GM18867 (cell line): ENCODE measurements at regions not wholly inside any gene's neighbourhood (a gene's known extent, or its start where the extent isn't known, plus 50 kb on each side); places are given as distances from the start of the nearest gene placed in this dataset.
"Not testable (repeated sequence)": the region's sequence is repeated elsewhere in the genome, so short reads cannot be mapped to it uniquely, and the experiment has no call there.

Source experiments
- ATAC-seq: cut with Tn5 transposase; IDR thresholded peaks from one replicate; pipeline ENCODE4 v1.9.1; 2021; ENCODE audit warnings: mild to moderate bottlenecking, moderate library complexity; ENCODE audit not compliant: unreplicated experiment

DNA sequence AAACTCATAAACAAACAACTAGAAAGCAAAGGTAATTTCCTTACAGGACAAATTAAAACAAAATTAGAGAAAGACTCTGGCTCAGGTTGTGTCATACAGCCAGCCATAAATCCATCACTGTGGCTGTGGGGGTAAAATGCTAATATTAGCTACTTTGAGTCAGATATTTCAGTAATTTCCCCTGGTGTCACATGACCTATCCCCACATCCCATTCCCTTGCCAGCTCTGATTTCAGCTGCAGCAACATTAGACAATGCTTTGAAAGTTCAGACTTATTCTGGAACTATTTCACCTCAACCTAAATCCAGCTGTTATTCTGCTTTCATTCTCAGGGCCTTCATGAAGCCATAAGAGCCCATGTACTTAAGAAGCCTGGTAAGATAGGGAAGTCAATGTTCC lies 55.3 kb downstream of the RPL10L start:
- no peak for ATAC-seq

DNA sequence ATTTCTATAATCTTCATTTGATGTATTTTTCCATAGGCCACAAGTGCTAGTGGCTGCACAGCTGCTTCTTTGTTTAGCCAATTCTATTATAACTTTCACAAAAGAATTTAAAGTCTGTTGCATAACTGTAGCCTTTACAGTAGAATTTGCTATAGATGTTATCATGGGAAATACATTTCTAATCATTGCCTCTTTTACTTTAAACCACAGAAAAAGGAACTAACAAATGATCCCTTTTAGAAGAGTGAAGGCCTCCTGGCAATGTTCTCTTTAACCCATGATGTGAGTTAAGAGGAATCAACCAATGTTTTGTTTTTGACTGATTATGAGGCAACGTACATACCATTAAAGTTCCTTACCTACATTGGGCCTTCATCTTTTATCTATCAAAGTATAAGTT lies 68.8 kb downstream of the RPL10L start:
- no peak for ATAC-seq

DNA sequence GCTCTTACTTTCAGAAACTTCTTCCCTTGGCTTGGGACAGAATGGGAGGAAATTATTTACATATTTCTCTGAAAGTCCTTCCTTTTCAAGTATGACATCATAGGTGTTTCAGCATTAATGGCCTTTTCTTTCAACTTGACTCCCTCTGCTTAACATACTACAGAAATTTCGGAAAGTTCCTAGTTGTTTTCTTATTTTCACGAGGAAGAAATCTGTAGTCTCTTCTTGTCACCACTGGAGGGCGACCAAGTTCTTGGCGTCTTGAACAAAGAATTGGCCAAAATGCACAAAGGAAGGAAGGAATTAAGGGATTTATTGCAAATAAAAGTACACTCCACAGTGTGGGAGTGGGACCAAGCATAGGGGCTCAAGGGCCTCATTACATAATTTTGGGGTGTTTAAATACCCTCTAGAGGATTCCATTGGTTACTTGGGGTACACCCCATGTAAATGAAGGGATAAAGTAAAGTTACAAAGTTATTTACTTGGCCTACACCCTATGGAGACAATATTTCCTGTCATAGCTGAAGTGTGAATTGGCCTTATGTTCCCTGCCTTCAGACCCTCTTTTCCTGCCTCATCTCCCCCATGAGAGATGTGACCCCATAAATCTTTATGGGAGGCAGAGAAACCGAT lies 70.4 kb downstream of the RPL10L start:
- no peak for ATAC-seq

DNA sequence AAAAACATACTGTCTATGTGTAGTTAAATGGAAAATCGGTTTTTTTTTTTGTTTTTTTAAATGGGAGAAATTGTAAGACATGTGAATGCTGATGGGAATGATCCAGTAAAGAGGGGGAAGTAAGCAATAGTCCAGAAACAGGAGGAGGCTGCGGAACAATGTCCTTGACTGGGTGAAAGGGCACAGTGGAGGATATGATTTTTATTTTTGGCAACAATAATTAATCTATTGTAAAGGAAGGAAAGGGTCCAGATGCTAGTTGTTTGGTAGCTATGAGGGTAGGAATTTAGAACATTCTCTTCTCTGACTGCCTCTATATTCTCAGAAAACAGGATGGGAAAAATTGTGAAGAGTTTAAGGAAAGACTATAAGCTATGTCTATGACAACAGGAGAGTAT lies 76.6 kb downstream of the RPL10L start:
- no peak for ATAC-seq

DNA sequence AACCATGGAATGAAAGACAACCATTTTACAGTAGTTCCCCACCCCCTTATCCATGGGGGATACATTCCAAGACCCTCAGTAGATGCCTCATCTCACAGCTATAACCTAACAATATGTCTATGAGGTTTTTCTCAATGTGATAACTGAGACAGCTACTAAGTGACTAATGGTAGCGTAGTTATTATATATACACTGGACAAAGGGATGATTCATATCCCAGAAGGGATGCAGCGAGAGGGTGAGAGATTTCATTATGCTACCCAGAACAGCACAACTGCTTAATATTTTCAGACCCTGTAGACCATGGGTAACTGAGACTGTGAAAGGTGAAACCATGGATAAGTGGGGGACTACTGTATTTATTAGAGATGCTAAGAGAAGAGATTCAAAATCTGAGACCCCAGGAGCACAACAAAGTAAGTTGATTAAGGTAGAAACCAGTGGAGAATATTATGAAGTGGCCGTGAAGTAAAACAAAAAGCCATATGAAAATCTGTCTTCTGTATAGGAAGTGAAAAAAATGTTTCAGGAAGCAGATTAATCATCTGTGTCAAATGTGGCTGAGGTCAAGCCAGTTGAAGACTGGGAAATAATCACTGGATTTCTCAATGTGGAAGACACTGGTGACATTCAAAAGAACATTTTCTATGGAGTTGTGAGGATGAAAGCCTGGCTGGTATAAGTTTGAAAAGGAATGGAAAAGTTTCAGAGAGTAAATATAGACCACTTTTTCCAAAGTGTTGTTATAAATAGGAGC lies 77.2 kb downstream of the RPL10L start:
- no peak for ATAC-seq

DNA sequence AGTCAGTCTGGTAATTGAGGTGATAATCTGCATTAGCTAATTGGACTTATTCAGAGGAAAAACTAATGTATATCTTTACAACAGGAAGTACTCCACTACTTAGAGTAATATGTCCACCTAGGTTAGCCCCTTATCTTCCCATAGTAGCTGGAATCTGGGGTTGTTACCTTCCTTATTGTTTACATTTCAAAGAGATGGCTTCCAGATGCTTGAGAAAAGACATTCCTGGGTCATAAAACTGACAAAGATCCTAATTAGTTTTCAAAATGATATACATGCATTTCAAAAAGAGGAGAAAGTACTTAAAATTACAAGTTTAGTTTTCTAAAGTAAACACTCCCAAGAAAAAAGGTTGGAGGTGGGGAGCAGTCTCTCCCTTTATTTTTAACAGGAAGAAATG lies 78.1 kb downstream of the RPL10L start:
- ATAC-seq, result no peak

DNA sequence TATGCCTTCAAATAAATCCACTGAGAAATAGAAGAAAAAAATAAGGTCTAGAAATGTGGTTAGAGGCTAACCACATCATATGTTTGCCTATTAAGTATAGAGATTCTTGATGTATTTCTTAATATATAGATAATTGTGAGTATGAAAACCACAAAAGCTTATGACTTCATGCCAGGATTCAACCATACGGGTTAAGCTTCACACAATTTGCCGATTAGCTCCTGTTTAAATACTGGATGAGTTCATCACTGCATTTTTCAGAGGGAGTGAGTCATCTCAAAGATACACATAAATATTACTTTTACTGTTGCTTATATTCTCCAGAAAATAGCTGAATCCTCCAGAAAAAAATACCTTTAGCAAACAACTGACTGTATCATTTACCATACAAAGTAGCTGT lies 79.6 kb downstream of the RPL10L start:
- no peak for ATAC-seq

DNA sequence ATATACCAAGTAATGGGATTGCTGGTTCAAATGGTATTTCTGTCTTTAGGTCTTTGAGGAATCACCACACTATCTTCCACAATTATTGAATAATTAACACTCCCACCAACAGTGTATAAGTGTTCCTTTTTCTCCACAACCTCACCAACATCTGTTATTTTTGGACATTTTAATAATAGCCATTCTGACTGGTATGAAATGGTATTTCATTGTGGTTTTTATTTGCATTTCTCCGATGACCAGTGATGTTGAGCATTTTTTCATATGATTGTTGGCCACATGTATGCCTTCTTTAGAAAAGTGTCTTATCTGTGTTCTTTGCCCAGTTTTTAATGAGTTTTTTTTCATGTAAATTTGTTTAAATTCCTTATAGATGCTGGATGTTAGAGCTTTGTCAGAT lies 83.4 kb downstream of the RPL10L start:
- not testable (repeated sequence) for ATAC-seq

DNA sequence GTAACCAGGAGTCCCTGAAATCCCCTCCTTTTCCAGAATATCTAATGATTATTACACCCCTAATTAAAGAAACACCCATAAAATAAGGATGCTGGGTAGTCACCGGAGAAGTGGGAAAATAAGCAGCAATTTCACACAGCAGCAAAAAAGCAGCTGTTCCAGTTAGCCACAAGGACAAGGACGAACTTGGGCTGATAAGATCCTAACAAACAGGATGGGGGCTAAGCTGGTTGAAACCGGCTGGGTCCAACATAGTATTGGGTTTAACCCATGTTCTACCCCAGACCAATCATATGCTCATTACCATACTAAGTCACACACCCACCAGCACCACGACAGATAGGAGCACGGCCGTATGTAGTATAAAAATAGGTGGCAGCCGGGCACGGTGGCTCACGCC lies 100.7 kb downstream of the RPL10L start:
- ATAC-seq, result no peak

DNA sequence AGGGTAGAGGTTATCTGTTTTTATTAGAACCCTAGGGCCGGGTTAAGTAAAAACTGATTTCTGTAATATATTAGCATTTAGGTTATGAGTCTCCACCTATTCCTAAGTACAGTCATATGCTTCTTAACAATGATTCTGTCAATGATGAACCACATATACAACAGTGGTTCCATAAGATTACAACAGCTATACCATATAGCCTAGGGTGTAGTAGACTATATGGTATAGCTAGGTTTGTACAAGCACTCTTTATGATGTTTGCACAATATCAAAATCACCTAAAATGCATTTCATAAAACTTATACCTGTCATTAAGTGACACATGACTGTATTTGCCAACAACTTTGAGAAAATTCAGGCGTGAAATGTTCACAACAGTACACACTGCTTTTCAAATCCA lies 110.6 kb downstream of the RPL10L start:
- no peak for ATAC-seq

DNA sequence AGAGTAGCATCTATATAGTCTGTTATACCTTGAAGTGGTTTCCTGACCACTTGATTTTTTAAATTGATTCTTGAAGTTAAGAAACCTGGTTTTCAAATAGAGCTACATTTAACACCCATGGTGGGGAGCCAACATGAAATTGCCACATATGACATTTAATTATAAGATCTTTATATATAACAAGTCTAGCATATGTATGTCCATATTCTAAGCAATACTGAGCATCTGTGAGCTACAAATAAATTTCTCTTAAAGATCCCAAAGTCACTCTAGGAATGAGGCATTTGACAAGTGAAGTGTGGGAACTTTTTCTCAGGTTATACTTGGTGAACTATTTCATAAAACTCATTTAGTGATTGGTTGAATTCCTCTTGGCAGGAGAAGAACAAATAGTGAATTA lies 132.5 kb downstream of the RPL10L start:
- ATAC-seq, result no peak

DNA sequence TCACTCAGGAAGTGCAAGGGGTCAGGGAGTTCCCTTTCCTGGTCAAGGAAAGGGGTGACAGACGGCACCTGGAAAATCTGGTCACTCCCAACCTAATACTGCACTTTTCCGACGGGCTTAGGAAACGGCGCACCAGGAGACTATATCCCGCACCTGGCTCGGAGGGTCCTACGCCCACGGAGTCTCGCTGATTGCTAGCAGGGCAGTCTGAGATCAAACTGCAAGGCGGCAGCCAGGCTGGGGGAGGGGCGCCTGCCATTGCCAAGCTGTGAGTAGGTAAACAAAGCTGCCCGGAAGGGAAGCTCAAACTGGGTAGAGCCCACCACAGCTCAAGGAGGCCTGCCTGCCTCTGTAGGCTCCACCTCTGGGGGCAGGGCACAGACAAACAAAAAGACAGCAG lies 142.8 kb downstream of the RPL10L start:
- not testable (repeated sequence) for ATAC-seq

DNA sequence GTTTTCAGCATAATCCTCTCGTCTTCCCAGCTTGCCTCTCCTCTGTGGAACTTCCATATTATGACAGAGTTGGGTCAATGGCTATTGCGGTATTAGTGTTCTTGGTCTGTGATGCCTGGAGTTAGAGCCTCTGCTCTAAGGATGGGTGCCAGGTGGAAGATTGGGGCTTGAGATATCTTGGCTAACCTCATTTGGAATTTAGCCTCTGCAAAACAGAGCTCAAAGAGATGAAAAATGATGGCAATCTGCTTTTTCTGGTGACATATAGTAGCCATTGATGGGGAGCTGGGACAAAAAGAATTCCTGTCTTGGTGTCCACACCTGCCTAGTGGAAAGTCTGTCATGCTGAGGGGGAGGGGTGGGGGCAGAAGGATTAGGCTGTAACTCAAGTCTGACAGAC lies 152.1 kb downstream of the RPL10L start:
- no peak for ATAC-seq

DNA sequence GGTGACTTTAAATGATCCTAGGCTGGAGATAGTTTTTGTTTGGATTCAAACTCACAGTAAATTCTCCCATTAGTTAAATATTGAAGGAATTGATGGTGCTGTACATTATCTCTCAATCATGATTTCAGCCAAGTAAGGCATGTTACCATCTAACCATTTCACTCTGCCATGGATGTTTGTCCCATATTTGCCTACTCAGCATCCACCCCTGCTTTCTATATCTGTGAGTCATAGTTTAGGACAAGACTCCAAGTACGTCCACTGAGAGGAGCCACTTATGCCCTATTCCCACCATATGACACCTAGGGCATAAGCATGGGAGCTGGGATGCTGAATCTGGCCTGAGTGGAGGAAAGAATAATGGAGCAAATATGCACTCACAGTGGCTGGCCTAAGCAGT lies 155.2 kb downstream of the RPL10L start:
- no peak for ATAC-seq

DNA sequence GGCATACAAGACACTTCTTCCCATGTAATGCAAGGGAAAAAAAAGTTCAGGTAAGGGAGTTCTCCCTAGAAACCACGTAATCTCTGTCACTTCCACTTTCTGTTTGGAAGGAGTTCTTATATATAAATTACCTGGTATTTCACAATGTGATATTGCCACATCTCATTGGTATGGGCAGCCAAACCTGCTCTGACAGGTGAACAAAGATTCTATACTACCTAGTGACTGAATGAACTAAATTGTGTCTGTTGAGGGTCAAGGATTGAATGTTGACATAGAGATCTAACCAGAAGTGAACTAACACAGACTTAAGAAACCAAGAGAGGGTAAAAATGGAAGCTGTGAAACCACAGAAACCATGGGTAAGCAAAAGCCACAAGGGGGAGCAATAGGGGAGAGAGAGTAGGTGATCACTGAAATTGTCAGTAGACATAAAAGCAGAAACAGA lies 161.3 kb downstream of the RPL10L start:
- ATAC-seq, result peak; percentile 99

DNA sequence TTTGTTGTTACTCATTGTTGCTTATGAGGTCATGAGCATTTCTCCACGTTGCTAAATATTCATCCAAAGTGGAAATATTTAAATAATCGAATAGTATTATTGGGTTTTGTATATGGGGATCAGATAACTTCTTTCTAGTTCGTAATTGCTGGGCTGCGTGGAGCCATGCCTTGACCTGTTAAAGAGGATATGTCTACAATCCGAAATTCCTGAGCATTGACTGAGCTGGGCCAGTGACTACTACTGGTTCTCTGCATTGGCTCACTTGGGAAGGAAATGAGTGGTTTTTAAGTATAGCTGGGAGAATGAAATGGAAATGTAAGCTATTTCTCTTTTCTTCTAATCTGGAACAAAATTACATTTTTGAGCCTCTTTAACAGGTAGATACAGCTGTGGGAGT lies 163.2 kb downstream of the RPL10L start:
- no peak for ATAC-seq

DNA sequence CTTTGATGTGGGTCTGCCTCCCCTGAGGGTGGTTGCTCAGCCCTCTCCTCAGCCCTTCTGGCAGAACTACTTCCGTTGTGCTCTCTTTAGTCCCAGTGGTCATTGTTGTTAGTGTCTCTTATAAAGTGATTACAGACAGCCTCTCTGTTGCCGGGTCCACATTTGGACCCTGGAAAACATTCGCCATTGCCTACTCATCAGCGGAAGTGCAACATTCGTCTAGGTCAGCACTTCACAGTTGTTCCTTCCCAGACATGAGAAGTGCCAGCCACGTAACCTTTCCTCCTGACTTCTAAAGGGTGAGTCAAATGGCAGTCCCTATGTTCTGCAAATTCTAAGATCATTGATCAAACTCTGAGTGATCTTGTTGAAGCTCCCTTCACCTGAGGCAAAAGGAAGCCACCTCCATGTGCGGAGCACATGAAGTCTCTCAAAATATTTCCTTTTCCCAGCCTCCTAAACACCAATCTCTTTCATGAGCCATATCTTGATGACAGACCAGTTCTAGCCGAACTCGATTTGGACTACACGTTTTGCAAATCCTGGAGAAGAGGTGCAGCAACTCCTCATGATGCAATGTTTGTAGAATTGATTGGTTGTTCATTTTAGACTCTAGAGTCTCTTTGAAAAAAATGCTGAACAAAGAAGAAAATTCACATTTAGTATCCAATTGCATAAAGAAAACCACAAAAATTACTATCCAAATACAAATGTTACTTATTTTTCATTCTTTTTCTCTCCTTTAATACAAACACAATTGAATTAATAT lies 163.8 kb downstream of the RPL10L start:
- no peak for ATAC-seq

DNA sequence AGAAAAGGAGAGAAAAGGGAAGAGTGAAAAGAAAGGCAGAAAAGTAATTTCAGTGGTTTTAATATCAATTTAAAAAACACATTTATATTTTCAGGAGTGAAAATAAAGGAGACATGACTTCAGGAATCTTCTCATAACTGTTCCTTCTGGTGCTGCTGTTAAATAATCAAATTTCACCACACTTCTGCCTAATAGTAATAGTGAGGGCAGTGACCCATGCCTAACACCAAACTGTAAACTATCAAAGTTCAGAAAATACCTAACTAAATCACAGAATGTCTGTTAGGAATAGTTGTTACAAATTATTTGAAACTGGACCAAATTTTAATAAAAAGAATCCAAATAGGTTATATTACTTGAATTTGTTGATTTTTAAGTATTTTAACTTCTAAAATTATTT lies 169.4 kb downstream of the RPL10L start:
- ATAC-seq, result no peak

DNA sequence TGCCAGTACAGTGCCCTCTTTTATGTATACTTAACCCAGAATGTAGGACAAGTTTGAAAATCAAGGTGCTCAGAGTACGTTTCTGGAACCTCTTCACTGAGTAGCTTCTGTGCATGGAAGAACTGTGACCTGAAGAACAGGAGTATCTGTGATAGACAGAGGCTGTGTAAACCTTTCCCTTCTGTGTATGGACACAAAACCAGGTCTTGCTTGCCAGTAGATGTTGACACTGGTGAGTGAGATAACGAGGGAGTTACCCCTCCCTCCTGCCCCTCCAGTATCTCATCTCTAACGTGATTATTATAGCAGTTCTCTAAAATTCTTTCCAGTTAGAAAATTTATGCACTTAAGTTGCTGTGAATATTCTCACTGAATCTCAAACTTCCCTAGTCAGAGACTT lies 170.8 kb downstream of the RPL10L start:
- ATAC-seq, result no peak

DNA sequence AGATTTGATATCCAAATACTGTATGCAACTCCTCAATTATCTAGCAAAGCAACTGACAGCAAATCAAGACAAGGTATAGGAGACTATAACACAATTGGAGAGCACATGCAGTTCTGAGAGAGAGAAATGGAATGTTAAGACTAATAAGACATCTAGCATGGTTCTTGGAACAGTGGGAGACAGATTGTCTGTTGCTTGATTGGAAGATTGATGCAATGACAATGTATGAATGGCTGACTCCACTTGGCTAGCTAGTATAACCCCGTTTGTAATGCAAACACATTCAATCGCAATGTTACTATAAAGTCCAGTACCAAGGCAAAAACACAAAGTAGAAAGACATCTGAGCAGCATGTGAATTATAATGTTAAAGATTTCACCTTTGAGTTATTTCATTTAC lies 179.3 kb downstream of the RPL10L start:
- ATAC-seq, result no peak

DNA sequence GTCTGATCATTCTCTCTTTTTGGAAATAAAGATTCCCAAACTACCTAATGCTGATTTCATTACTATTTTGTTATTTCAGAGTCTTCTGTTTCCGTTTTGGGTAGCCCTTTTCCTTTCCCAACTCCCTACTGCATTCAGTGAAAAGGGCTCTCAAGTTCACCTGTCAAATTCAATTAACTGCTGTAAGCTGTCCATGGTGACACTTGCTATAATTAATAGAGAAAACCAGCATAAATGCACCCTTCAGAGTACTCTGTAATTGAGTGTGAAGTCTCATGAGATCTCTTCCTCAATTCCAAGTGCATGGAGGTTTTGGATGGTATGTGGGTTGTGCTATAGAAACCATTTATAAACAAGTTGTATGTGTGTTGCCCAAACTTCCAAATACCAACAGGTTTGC lies 187.2 kb downstream of the RPL10L start:
- ATAC-seq, result no peak

DNA sequence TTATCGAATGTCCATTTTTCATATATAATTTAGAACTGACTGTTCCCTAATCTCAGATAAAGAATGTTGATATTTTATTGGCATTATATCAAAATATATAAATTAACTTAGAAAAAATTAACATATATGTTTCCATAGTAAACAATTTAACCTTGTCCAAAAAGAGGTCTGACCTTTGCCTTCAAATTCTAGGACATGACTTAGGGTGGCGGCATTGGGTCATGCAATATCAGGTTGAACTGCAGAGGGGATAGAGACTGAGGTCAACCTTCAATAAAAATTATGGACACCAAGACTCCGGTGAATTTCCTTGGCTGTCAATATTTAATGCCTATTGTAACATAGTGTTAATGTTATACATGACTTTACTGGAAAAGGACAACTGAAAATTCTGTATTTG lies 199.8 kb downstream of the RPL10L start:
- ATAC-seq, result no peak
